HEK293 (cell line): ENCODE measurements at regions not wholly inside any gene's neighbourhood (a gene's known extent, or its start where the extent isn't known, plus 50 kb on each side); places are given as distances from the start of the nearest gene placed in this dataset.

ENCODE experiments used
- CTCF ChIA-PET: fragments of 350-600 bp; formaldehyde crosslinking; extraction: SDS; loops from one replicate; lab custom pipeline; 2021; ENCODE audit warnings: antibody characterized with exemption; lab: Yijun Ruan, JAX
- POLR2A ChIA-PET: fragments of 300-600 bp; formaldehyde crosslinking; extraction: SDS; loops from one replicate; lab custom pipeline; 2020; ENCODE audit warnings: antibody characterized with exemption, inconsistent platforms; lab: Yijun Ruan, JAX
- H3K27ac ChIP-seq: fragments of 200-500 bp; sonication (Bioruptor generic); 2 replicates; pipeline ENCODE4 v1.5.1; 2014; ENCODE audit warnings: low read depth, low read length, control low read depth, inconsistent platforms; ENCODE audit errors: extremely low read depth
- H3K36me3 ChIP-seq, 2 experiments: fragments of 200-500 bp in 1 of 2; sonication (Bioruptor generic) in 1 of 2; 1 replicate in 1 of 2; 2 replicates in 1 of 2; pipeline ENCODE4 v1.5.1; 2014 to 2017; ENCODE audit warnings: inconsistent platforms in 2 of 2, low read length in 2 of 2; ENCODE audit not compliant: control insufficient read depth in 2 of 2, insufficient read depth in 1 of 2
- H3K4me1 ChIP-seq: fragments of 200-500 bp; sonication (Bioruptor generic); 2 replicates; pipeline ENCODE4 v1.5.1; 2014; ENCODE audit warnings: mild to moderate bottlenecking, low read length, inconsistent platforms; ENCODE audit not compliant: control insufficient read depth, insufficient read depth
- H3K4me3 ChIP-seq: 2 replicates; pipeline ENCODE4 v1.5.1; 2011; ENCODE audit warnings: low read depth, mild to moderate bottlenecking, control low read depth, low read length, moderate library complexity
- H3K9me3 ChIP-seq: fragments of 200-500 bp; sonication (Bioruptor generic); 2 replicates; pipeline ENCODE4 v1.5.1; 2014; ENCODE audit warnings: low read depth, low read length, inconsistent platforms; ENCODE audit not compliant: control insufficient read depth, insufficient read depth
- HOXA7 ChIP-seq: sonication (generic); formaldehyde crosslinking; IDR thresholded peaks from 2 replicates; pipeline ENCODE4 v1.8.1; 2022; ENCODE audit warnings: missing genetic modification reagents, borderline replicate concordance
- HOXC10 ChIP-seq: sonication (generic); formaldehyde crosslinking; IDR thresholded peaks from 2 replicates; pipeline ENCODE4 v1.8.1; 2023; ENCODE audit warnings: mild to moderate bottlenecking, missing genetic modification reagents
- ZEB2 ChIP-seq: fragments of 450-650 bp; formaldehyde crosslinking; IDR thresholded peaks from 2 replicates; pipeline ENCODE4 v1.5.1; 2016; ENCODE audit warnings: missing biosample characterization, missing genetic modification characterization
- ZNF16 ChIP-seq: fragments of 450-650 bp; formaldehyde crosslinking; IDR thresholded peaks from 2 replicates; pipeline ENCODE4 v1.5.1; 2016; ENCODE audit warnings: low read depth, missing biosample characterization, missing genetic modification characterization
- ZNF169 ChIP-seq: fragments of 450-650 bp; formaldehyde crosslinking; IDR thresholded peaks from 2 replicates; pipeline ENCODE4 v1.5.1; 2016; ENCODE audit warnings: missing biosample characterization, missing genetic modification characterization
- ZNF175 ChIP-seq: fragments of 450-650 bp; formaldehyde crosslinking; IDR thresholded peaks from 2 replicates; pipeline ENCODE4 v1.5.1; 2016; ENCODE audit warnings: missing biosample characterization, missing genetic modification characterization
- ZNF214 ChIP-seq: fragments of 450-650 bp; formaldehyde crosslinking; IDR thresholded peaks from 2 replicates; pipeline ENCODE4 v1.5.1; 2017; ENCODE audit warnings: missing biosample characterization, mild to moderate bottlenecking, missing genetic modification characterization, borderline replicate concordance
- ZNF239 ChIP-seq: fragments of 450-650 bp; formaldehyde crosslinking; IDR thresholded peaks from 2 replicates; pipeline ENCODE4 v1.5.1; 2016; ENCODE audit warnings: missing biosample characterization, missing genetic modification characterization
- ZNF24 ChIP-seq: fragments of 450-650 bp; formaldehyde crosslinking; IDR thresholded peaks from 2 replicates; pipeline ENCODE4 v1.5.1; 2016; ENCODE audit warnings: missing biosample characterization, missing genetic modification characterization
- ZNF274 ChIP-seq, 2 experiments: fragments of 200-500 bp in 1 of 2; fragments of 450-650 bp in 1 of 2; sonication (Bioruptor generic) in 1 of 2; formaldehyde crosslinking in 1 of 2; IDR thresholded peaks; 2 replicates each; pipeline versions ENCODE4 v1.5.1 to v1.6.1; 2014 to 2016; ENCODE audit warnings: borderline replicate concordance in 1 of 2, inconsistent platforms in 1 of 2, low read length in 1 of 2, missing biosample characterization in 1 of 2, missing genetic modification characterization in 1 of 2
- ZNF366 ChIP-seq: fragments of 450-650 bp; formaldehyde crosslinking; conservative IDR thresholded peaks from 2 replicates; pipeline ENCODE4 v1.5.1; 2016; ENCODE audit warnings: missing biosample characterization, missing genetic modification characterization
- ZNF747 ChIP-seq: fragments of 450-650 bp; formaldehyde crosslinking; IDR thresholded peaks from 2 replicates; pipeline ENCODE4 v1.5.1; 2016; ENCODE audit warnings: missing biosample characterization, missing genetic modification characterization
- ZNF768 ChIP-seq: fragments of 450-650 bp; formaldehyde crosslinking; IDR thresholded peaks from 2 replicates; pipeline ENCODE4 v1.5.1; 2018; ENCODE audit warnings: missing biosample characterization, mild to moderate bottlenecking, missing genetic modification characterization
- ZSCAN4 ChIP-seq: fragments of 450-650 bp; formaldehyde crosslinking; IDR thresholded peaks from 2 replicates; pipeline ENCODE4 v1.5.1; 2017; ENCODE audit warnings: missing biosample characterization, missing genetic modification characterization
- TF ChIP-seq, protein P1 (sequence below): fragments of 450-650 bp; formaldehyde crosslinking; IDR thresholded peaks from 2 replicates; pipeline ENCODE4 v1.5.1; 2016; ENCODE audit warnings: missing biosample characterization, missing genetic modification characterization, low read depth
- TF ChIP-seq, protein P2 (sequence below): fragments of 450-650 bp; formaldehyde crosslinking; IDR thresholded peaks from 2 replicates; pipeline ENCODE4 v1.5.1; 2017; ENCODE audit warnings: missing biosample characterization, missing genetic modification characterization
- TF ChIP-seq, protein P3 (sequence below): fragments of 450-650 bp; formaldehyde crosslinking; IDR thresholded peaks from 2 replicates; pipeline ENCODE4 v1.5.1; 2016; ENCODE audit warnings: missing biosample characterization, missing genetic modification characterization

DNA sequence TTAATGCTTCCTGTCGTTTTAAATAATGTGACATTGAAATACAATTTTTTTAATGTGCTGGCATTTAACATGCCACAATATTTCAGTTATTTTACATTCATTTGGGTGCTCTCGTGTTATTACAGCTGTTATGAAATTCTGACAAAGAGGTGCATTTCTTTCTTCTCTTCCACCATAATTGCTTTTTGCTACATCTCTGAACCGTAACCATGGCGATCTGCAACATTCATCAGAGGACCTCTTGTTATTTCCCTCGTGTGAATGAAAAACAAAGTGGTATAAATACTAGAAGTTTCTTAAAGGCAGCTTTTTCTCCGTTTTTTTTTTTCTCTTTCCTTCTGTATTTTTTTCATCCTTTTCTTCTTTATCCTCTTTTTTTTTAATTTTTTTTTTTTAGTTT lies 316.4 kb downstream of the MCTP2 start:
- Histone ChIP-seq H3K4me1 (no peaks in the 10 kb centered on the region), H3K9me3 (no peaks in the 10 kb centered on the region), H3K27ac (no peak overlapping the region), H3K36me3 (no peaks in the 10 kb centered on the region), H3K4me3 (no peak overlapping the region)
- ChIA-PET CTCF (interaction anchor here (2.6 kb wide), 1 partner anchor 22 kb away, joined by 8 read pairs; no protein-coding TSS in a partner anchor), POLR2A (no interaction called here)
- TF ChIP-seq, protein P1, sequence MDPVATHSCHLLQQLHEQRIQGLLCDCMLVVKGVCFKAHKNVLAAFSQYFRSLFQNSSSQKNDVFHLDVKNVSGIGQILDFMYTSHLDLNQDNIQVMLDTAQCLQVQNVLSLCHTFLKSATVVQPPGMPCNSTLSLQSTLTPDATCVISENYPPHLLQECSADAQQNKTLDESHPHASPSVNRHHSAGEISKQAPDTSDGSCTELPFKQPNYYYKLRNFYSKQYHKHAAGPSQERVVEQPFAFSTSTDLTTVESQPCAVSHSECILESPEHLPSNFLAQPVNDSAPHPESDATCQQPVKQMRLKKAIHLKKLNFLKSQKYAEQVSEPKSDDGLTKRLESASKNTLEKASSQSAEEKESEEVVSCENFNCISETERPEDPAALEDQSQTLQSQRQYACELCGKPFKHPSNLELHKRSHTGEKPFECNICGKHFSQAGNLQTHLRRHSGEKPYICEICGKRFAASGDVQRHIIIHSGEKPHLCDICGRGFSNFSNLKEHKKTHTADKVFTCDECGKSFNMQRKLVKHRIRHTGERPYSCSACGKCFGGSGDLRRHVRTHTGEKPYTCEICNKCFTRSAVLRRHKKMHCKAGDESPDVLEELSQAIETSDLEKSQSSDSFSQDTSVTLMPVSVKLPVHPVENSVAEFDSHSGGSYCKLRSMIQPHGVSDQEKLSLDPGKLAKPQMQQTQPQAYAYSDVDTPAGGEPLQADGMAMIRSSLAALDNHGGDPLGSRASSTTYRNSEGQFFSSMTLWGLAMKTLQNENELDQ, result no peak
- TF ChIP-seq HOXA7, result no peak
- TF ChIP-seq ZNF175 (tag by site-specific recombination), result no peak
- TF ChIP-seq, protein P2, sequence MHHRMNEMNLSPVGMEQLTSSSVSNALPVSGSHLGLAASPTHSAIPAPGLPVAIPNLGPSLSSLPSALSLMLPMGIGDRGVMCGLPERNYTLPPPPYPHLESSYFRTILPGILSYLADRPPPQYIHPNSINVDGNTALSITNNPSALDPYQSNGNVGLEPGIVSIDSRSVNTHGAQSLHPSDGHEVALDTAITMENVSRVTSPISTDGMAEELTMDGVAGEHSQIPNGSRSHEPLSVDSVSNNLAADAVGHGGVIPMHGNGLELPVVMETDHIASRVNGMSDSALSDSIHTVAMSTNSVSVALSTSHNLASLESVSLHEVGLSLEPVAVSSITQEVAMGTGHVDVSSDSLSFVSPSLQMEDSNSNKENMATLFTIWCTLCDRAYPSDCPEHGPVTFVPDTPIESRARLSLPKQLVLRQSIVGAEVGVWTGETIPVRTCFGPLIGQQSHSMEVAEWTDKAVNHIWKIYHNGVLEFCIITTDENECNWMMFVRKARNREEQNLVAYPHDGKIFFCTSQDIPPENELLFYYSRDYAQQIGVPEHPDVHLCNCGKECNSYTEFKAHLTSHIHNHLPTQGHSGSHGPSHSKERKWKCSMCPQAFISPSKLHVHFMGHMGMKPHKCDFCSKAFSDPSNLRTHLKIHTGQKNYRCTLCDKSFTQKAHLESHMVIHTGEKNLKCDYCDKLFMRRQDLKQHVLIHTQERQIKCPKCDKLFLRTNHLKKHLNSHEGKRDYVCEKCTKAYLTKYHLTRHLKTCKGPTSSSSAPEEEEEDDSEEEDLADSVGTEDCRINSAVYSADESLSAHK (tag by site-specific recombination), result no peak
- TF ChIP-seq ZNF274 (IDR thresholded peaks at IDR 0.05; ENCODE audit: low read length), result no peak
- no peak for TF ChIP-seq ZNF274 (tag by site-specific recombination; IDR thresholded peaks at IDR 0.05; ENCODE audit: borderline replicate concordance)
- no peak for TF ChIP-seq HOXC10 (CRISPR knock-in tag)
- no peak for TF ChIP-seq ZNF24
- no peak for TF ChIP-seq ZNF747
- TF ChIP-seq ZNF214, result no peak
- TF ChIP-seq ZSCAN4, result no peak
- no peak for TF ChIP-seq ZNF239 (tag by site-specific recombination)
- TF ChIP-seq ZEB2 (tag by site-specific recombination), result no peak
- TF ChIP-seq ZNF169 (tag by site-specific recombination), result no peak
- no peak for TF ChIP-seq ZNF768 (tag by site-specific recombination)
- no peak for TF ChIP-seq ZNF366 (tag by site-specific recombination)
- no peak for TF ChIP-seq ZNF16
- TF ChIP-seq, protein P3, sequence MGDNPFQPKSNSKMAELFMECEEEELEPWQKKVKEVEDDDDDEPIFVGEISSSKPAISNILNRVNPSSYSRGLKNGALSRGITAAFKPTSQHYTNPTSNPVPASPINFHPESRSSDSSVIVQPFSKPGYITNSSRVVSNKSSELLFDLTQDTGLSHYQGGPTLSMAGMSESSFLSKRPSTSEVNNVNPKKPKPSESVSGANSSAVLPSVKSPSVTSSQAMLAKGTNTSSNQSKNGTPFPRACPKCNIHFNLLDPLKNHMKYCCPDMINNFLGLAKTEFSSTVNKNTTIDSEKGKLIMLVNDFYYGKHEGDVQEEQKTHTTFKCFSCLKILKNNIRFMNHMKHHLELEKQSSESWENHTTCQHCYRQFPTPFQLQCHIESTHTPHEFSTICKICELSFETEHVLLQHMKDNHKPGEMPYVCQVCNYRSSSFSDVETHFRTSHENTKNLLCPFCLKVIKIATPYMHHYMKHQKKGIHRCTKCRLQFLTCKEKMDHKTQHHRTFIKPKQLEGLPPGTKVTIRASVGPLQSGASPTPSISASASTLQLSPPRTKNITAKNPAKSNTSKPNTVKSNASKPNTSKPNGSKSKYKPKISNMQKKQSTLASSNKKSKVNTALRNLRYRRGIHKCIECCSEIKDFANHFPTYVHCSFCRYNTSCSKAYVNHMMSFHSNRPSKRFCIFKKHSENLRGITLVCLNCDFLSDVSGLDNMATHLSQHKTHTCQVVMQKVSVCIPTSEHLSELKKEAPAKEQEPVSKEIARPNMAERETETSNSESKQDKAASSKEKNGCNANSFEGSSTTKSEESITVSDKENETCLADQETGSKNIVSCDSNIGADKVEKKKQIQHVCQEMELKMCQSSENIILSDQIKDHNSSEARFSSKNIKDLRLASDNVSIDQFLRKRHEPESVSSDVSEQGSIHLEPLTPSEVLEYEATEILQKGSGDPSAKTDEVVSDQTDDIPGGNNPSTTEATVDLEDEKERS (tag by site-specific recombination), result no peak
